ENCODE measurements at regions not wholly inside any gene's neighbourhood (a gene's known extent, or its start where the extent isn't known, plus 50 kb on each side); places are given as distances from the start of the nearest gene placed in this dataset.
"Not testable (repeated sequence)": the region's sequence is repeated elsewhere in the genome, so short reads cannot be mapped to it uniquely, and the experiment has no call there.

DNA sequence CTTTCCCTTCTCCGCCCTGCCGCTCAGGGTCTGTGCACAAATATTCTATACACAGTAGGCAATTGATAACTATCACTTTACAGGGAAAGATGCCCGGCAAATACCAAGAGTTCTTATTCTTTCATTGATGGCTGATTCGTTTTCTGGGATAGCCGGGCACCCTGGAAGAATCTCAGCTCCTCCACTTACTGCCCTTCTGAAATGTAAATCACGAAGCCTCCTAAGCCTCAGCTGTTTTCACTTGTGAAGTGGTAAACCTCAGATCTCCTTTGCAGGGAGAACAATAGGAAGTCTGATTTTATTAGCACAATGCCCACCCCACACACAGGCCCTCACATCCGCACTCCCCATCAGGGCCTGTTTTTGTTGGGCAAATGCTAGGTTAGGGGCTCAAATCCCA is 203.8 kb upstream of the SPATA31A3 start:
- not testable (repeated sequence) for TF ChIP-seq MXI1 (conservative IDR thresholded peaks at IDR 0.05; ENCODE audit: poor library complexity, severe bottlenecking)
- TF ChIP-seq, protein P1, sequence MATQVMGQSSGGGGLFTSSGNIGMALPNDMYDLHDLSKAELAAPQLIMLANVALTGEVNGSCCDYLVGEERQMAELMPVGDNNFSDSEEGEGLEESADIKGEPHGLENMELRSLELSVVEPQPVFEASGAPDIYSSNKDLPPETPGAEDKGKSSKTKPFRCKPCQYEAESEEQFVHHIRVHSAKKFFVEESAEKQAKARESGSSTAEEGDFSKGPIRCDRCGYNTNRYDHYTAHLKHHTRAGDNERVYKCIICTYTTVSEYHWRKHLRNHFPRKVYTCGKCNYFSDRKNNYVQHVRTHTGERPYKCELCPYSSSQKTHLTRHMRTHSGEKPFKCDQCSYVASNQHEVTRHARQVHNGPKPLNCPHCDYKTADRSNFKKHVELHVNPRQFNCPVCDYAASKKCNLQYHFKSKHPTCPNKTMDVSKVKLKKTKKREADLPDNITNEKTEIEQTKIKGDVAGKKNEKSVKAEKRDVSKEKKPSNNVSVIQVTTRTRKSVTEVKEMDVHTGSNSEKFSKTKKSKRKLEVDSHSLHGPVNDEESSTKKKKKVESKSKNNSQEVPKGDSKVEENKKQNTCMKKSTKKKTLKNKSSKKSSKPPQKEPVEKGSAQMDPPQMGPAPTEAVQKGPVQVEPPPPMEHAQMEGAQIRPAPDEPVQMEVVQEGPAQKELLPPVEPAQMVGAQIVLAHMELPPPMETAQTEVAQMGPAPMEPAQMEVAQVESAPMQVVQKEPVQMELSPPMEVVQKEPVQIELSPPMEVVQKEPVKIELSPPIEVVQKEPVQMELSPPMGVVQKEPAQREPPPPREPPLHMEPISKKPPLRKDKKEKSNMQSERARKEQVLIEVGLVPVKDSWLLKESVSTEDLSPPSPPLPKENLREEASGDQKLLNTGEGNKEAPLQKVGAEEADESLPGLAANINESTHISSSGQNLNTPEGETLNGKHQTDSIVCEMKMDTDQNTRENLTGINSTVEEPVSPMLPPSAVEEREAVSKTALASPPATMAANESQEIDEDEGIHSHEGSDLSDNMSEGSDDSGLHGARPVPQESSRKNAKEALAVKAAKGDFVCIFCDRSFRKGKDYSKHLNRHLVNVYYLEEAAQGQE (IDR thresholded peaks at IDR 0.05; ENCODE audit: borderline replicate concordance), result not testable (repeated sequence)
